ENCODE measurements at regions not wholly inside any gene's neighbourhood (a gene's known extent, or its start where the extent isn't known, plus 50 kb on each side); places are given as distances from the start of the nearest gene placed in this dataset.

DNA sequence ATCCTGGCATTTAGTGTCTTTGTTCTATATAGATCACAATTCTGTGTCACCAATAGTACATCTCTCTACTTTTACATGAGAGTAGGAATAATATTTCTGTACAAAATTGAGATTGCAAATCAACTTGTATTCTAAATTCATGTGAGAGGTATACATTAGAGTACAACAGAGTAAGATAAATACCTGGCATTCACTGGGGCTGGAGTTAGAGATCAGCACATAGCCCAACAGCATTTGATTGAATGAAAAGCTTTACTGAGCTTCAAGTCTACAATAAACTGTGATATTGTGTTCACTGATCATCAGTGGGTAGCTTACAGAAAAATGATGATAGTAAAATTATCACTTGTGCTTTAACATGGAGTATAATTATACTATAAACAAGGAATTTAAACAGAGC is 1114.7 kb downstream of the REEP3 start:
- ChIA-PET POLR2A (no interaction called here), CTCF (no interaction called here)
- H3K9me3 ChIP-seq (ENCODE audit: low read length) = no peaks in the 10 kb centered on the region
- DNase-seq = no peak
- H3K36me3 Mint-ChIP-seq = no peaks in the 10 kb centered on the region
- H3K4me1 ChIP-seq (ENCODE audit: insufficient read depth, low read length) = no peaks in the 10 kb centered on the region
- peaks cover 0 to 8% (median 4%) of the 10 kb centered on the region in 5 donors for H3K9me3 Mint-ChIP-seq
- H3K4me3 ChIP-seq (ENCODE audit: low read length) = no peak overlapping the region
- H3K36me3 ChIP-seq (ENCODE audit: insufficient read depth, low read length) = no peaks in the 10 kb centered on the region
- H3K27me3 ChIP-seq (ENCODE audit: insufficient read depth, low read length, poor library complexity, severe bottlenecking) = no peaks in the 10 kb centered on the region
- H3K27me3 Mint-ChIP-seq = no peaks in the 10 kb centered on the region
- H3K27ac ChIP-seq (ENCODE audit: low read depth, low read length) = no peak overlapping the region
- H3K4me3 Mint-ChIP-seq = no peak overlapping the region
- no peaks in the 10 kb centered on the region for H3K4me1 Mint-ChIP-seq
- H3K27ac Mint-ChIP-seq = no peak overlapping the region

GRCh38 chr10:64636461-64636860 is 1115.3 kb downstream of the REEP3 start:
- Histone ChIP-seq H3K4me1 (ENCODE audit: insufficient read depth, low read length) (no peaks in the 10 kb centered on the region), H3K36me3 (ENCODE audit: insufficient read depth, low read length) (no peaks in the 10 kb centered on the region), H3K27ac (ENCODE audit: low read depth, low read length) (no peak overlapping the region), H3K9me3 (ENCODE audit: low read length) (no peaks in the 10 kb centered on the region), H3K27me3 (ENCODE audit: insufficient read depth, low read length, poor library complexity, severe bottlenecking) (no peaks in the 10 kb centered on the region), H3K4me3 (ENCODE audit: low read length) (no peak overlapping the region)
- H3K9me3 Mint-ChIP-seq = peaks cover 0 to 8% (median 2%) of the 10 kb centered on the region in 5 donors
- no peak for DNase-seq
- no peaks in the 10 kb centered on the region for H3K36me3 Mint-ChIP-seq
- no peaks in the 10 kb centered on the region for H3K27me3 Mint-ChIP-seq
- no peak overlapping the region for H3K27ac Mint-ChIP-seq
- CTCF ChIA-PET = no interaction called here
- no peaks in the 10 kb centered on the region for H3K4me1 Mint-ChIP-seq
- no peak overlapping the region for H3K4me3 Mint-ChIP-seq
- POLR2A ChIA-PET = no interaction called here

DNA sequence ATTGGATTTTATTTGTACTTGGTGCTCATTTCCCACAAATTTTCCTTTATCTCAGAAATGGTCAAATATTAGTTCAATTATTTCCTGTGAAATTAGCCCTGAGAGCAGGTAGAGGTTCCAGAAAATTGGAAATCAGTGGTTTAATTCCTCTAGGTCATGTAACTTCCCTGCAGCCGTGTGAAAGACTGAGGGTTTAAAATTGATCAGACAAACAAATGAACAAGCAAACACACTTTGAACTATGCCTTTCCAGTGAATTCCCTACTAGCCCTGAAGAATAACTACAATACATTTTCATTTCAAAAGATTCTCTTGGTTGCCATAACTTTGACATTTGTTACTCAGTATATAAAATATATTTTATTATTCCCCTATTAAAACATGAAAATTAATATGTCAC is 1116.7 kb downstream of the REEP3 start:
- Mint-ChIP-seq H3K4me1 (no peaks in the 10 kb centered on the region), H3K36me3 (no peaks in the 10 kb centered on the region), H3K4me3 (no peak overlapping the region), H3K9me3 (peaks cover 5 to 15% (median 9%) of the 10 kb centered on the region in 5 donors), H3K27ac (no peak overlapping the region), H3K27me3 (no peaks in the 10 kb centered on the region)
- POLR2A ChIA-PET = no interaction called here
- H3K9me3 ChIP-seq (ENCODE audit: low read length) = no peaks in the 10 kb centered on the region
- CTCF ChIA-PET = no interaction called here
- no peaks in the 10 kb centered on the region for H3K4me1 ChIP-seq (ENCODE audit: insufficient read depth, low read length)
- H3K36me3 ChIP-seq (ENCODE audit: insufficient read depth, low read length) = no peaks in the 10 kb centered on the region
- H3K27ac ChIP-seq (ENCODE audit: low read depth, low read length) = no peak overlapping the region
- DNase-seq = no peak
- H3K4me3 ChIP-seq (ENCODE audit: low read length) = no peak overlapping the region
- H3K27me3 ChIP-seq (ENCODE audit: insufficient read depth, low read length, poor library complexity, severe bottlenecking) = no peaks in the 10 kb centered on the region

DNA sequence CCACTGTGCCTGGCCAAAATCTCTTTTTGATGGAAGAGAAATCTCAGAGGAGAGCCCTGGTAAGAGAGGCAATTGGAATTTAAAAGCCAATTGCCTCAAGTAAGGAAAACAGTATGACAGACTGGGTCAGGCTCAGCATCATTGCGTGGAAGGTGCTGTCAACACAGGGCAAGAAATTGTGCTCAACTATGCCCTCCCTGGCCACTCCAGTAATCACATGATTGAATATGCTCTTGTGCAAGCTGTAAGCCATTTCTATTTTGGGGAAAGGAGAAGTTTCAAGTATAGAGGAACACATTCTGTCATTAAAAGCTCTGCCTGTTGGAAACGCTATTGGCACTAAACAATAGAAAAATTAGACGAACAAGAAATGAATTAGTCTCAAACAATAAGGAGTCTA is 1127.7 kb downstream of the REEP3 start:
- Histone ChIP-seq H3K9me3 (ENCODE audit: low read length) (no peaks in the 10 kb centered on the region), H3K4me1 (ENCODE audit: insufficient read depth, low read length) (no peaks in the 10 kb centered on the region), H3K4me3 (ENCODE audit: low read length) (no peak overlapping the region), H3K36me3 (ENCODE audit: insufficient read depth, low read length) (no peaks in the 10 kb centered on the region), H3K27ac (ENCODE audit: low read depth, low read length) (no peak overlapping the region), H3K27me3 (ENCODE audit: insufficient read depth, low read length, poor library complexity, severe bottlenecking) (no peaks in the 10 kb centered on the region)
- Mint-ChIP-seq H3K4me1 (no peaks in the 10 kb centered on the region), H3K9me3 (peaks cover under 1 to 49% (median 23%) of the 10 kb centered on the region in 5 donors), H3K27me3 (no peaks in the 10 kb centered on the region), H3K4me3 (no peak overlapping the region), H3K27ac (no peak overlapping the region), H3K36me3 (peaks cover 0 to 2% (median 0%) of the 10 kb centered on the region in 3 donors)
- POLR2A ChIA-PET = no interaction called here
- no peak for DNase-seq
- CTCF ChIA-PET = no interaction called here

DNA sequence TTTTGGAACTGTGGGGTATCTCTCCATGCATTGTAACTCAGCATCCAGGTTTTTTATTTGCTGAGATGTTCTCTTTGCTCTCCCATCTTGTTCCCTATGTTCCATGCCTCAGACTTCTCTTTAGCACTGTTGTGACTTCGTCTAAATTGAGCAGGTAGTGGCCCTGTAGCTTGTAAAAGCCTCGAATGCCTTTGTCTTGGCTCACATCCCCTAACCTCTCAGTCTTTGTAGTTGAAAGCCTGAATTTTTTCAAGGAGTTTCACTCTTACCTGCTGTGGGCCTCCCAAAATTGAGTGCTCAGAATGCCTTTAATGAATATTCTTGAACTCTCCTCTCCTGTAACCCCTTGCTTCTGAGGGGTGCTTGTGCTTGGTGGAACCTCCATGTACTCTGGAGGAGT is 1137.3 kb downstream of the REEP3 start:
- POLR2A ChIA-PET = no interaction called here
- Mint-ChIP-seq H3K4me3 (no peak overlapping the region), H3K27ac (no peak overlapping the region), H3K36me3 (no peaks in the 10 kb centered on the region), H3K9me3 (peaks cover 2 to 29% (median 7%) of the 10 kb centered on the region in 5 donors), H3K4me1 (no peaks in the 10 kb centered on the region), H3K27me3 (no peaks in the 10 kb centered on the region)
- H3K9me3 ChIP-seq (ENCODE audit: low read length) = no peaks in the 10 kb centered on the region
- CTCF ChIA-PET = no interaction called here
- no peaks in the 10 kb centered on the region for H3K27me3 ChIP-seq (ENCODE audit: insufficient read depth, low read length, poor library complexity, severe bottlenecking)
- no peaks in the 10 kb centered on the region for H3K36me3 ChIP-seq (ENCODE audit: insufficient read depth, low read length)
- no peak for DNase-seq
- H3K4me3 ChIP-seq (ENCODE audit: low read length) = no peak overlapping the region
- H3K27ac ChIP-seq (ENCODE audit: low read depth, low read length) = no peak overlapping the region
- no peaks in the 10 kb centered on the region for H3K4me1 ChIP-seq (ENCODE audit: insufficient read depth, low read length)

DNA sequence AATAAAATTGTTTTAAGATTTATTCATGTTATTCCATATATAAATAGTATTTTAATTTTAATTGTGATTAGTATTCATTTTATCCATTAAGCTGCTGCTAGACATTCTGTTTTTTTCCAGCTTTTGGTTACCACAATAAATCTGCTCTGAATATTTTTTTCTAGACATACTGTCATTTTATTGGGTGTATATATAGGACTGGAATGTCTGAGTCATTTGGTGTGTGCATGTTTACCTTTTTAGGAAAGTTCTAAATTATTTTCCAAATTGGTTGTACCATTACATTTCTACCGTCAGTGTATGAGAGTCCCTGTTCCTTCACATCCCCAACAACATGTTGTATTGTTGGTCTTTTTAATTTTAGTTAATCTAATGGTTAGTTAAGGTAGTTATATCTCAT is 1138.1 kb downstream of the REEP3 start:
- Histone ChIP-seq H3K27ac (ENCODE audit: low read depth, low read length) (no peak overlapping the region), H3K9me3 (ENCODE audit: low read length) (no peaks in the 10 kb centered on the region), H3K4me1 (ENCODE audit: insufficient read depth, low read length) (no peaks in the 10 kb centered on the region), H3K4me3 (ENCODE audit: low read length) (no peak overlapping the region), H3K27me3 (ENCODE audit: insufficient read depth, low read length, poor library complexity, severe bottlenecking) (no peaks in the 10 kb centered on the region), H3K36me3 (ENCODE audit: insufficient read depth, low read length) (no peaks in the 10 kb centered on the region)
- Mint-ChIP-seq H3K36me3 (no peaks in the 10 kb centered on the region), H3K27me3 (no peaks in the 10 kb centered on the region), H3K4me1 (no peaks in the 10 kb centered on the region), H3K4me3 (no peak overlapping the region), H3K27ac (no peak overlapping the region), H3K9me3 (peaks cover 2 to 30% (median 5%) of the 10 kb centered on the region in 5 donors)
- ChIA-PET POLR2A (no interaction called here), CTCF (no interaction called here)
- no peak for DNase-seq

GRCh38 chr10:64682043-64682442 is 1160.8 kb downstream of the REEP3 start:
- CTCF ChIA-PET = no interaction called here

DNA sequence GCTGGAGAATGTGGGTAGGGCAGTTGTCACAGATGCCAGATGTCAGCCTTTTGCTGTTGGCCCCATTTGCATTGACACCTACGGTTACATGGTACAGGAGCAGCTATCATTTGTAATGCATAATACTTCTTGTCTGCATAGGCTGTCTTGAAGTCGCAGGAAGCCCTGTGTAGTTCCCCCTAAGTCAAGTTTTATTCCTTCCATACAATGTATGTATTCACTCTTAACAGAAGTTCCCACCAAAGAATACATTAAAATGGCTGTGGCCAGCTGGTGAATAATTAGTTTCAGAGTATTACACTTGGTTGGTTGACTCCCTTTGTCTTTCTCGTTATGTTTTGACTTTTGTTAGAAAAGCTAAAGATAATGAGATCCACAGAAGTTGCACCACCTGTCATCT is 1169.0 kb downstream of the REEP3 start:
- no peak overlapping the region for H3K4me3 Mint-ChIP-seq
- Histone ChIP-seq H3K9me3 (ENCODE audit: low read length) (no peaks in the 10 kb centered on the region), H3K4me1 (ENCODE audit: insufficient read depth, low read length) (no peaks in the 10 kb centered on the region), H3K4me3 (ENCODE audit: low read length) (no peak overlapping the region), H3K27me3 (ENCODE audit: insufficient read depth, low read length, poor library complexity, severe bottlenecking) (no peaks in the 10 kb centered on the region), H3K36me3 (ENCODE audit: insufficient read depth, low read length) (no peaks in the 10 kb centered on the region), H3K27ac (ENCODE audit: low read depth, low read length) (no peak overlapping the region)
- no peaks in the 10 kb centered on the region for H3K27me3 Mint-ChIP-seq
- H3K4me1 Mint-ChIP-seq = no peaks in the 10 kb centered on the region
- no peaks in the 10 kb centered on the region for H3K36me3 Mint-ChIP-seq
- ChIA-PET CTCF (no interaction called here), POLR2A (no interaction called here)
- no peak for DNase-seq
- peaks cover 3 to 15% (median 5%) of the 10 kb centered on the region in 5 donors for H3K9me3 Mint-ChIP-seq
- H3K27ac Mint-ChIP-seq = no peak overlapping the region

More at GRCh38 chr10:64682043-64682442, 1160.8 kb downstream of the REEP3 start:
- Histone ChIP-seq H3K4me3 (ENCODE audit: low read length) (no peak overlapping the region), H3K27me3 (ENCODE audit: insufficient read depth, low read length, poor library complexity, severe bottlenecking) (no peaks in the 10 kb centered on the region), H3K36me3 (ENCODE audit: insufficient read depth, low read length) (no peaks in the 10 kb centered on the region), H3K9me3 (ENCODE audit: low read length) (peaks cover 3% of the 10 kb centered on the region), H3K4me1 (ENCODE audit: insufficient read depth, low read length) (no peaks in the 10 kb centered on the region), H3K27ac (ENCODE audit: low read depth, low read length) (no peak overlapping the region)
- Mint-ChIP-seq H3K9me3 (peaks cover 0 to 31% (median 12%) of the 10 kb centered on the region in 5 donors), H3K27ac (no peak overlapping the region), H3K27me3 (no peaks in the 10 kb centered on the region), H3K36me3 (no peaks in the 10 kb centered on the region), H3K4me3 (no peak overlapping the region), H3K4me1 (no peaks in the 10 kb centered on the region)
- POLR2A ChIA-PET = no interaction called here
- no peak for DNase-seq

DNA sequence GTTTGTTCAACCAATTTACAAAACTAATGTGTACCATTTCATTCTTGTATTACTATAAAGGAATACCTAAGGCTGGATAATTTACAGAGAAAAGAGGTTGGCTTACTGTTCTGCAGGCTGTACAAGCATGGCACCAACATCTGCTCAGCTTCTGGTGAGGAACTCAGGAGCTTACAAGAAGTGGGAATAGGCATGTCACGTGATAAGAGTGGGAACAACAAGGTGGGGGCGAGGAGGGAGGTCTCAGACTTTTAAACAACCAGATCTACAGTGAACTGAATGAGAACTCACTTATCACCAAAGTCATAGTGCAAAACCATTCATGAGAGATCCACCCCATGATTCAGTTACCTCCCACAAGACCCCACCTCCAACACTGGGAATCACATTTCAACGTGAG is 1178.0 kb downstream of the REEP3 start:
- Histone ChIP-seq H3K27me3 (ENCODE audit: insufficient read depth, low read length, poor library complexity, severe bottlenecking) (no peaks in the 10 kb centered on the region), H3K4me3 (ENCODE audit: low read length) (no peak overlapping the region), H3K4me1 (ENCODE audit: insufficient read depth, low read length) (no peaks in the 10 kb centered on the region), H3K27ac (ENCODE audit: low read depth, low read length) (no peak overlapping the region), H3K36me3 (ENCODE audit: insufficient read depth, low read length) (no peaks in the 10 kb centered on the region), H3K9me3 (ENCODE audit: low read length) (no peaks in the 10 kb centered on the region)
- H3K36me3 Mint-ChIP-seq = no peaks in the 10 kb centered on the region
- POLR2A ChIA-PET = no interaction called here
- H3K27ac Mint-ChIP-seq = no peak overlapping the region
- no peaks in the 10 kb centered on the region for H3K4me1 Mint-ChIP-seq
- DNase-seq = no peak
- CTCF ChIA-PET = no interaction called here
- H3K4me3 Mint-ChIP-seq = no peak overlapping the region
- H3K9me3 Mint-ChIP-seq = peaks cover 3 to 30% (median 7%) of the 10 kb centered on the region in 5 donors
- no peaks in the 10 kb centered on the region for H3K27me3 Mint-ChIP-seq

Data from CD8-positive, alpha-beta memory T cell (primary cell).